ENCODE measurements at regions not wholly inside any gene's neighbourhood (a gene's known extent, or its start where the extent isn't known, plus 50 kb on each side); places are given as distances from the start of the nearest gene placed in this dataset.

GRCh38 chr3:163364717-163365116 lies 1713.6 kb downstream of the SI start:
- no peak for TF ChIP-seq FOXM1 (IDR thresholded peaks at IDR 0.05; ENCODE audit: borderline replicate concordance, low read depth)
- no peak for TF ChIP-seq RAD21 (IDR thresholded peaks at IDR 0.05; ENCODE audit: low read depth)
- no peak for TF ChIP-seq CREB1 (IDR thresholded peaks at IDR 0.05; ENCODE audit: low read depth)
- TF ChIP-seq, protein P1, sequence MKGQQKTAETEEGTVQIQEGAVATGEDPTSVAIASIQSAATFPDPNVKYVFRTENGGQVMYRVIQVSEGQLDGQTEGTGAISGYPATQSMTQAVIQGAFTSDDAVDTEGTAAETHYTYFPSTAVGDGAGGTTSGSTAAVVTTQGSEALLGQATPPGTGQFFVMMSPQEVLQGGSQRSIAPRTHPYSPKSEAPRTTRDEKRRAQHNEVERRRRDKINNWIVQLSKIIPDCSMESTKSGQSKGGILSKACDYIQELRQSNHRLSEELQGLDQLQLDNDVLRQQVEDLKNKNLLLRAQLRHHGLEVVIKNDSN (IDR thresholded peaks at IDR 0.05), result no peak
- no peak for TF ChIP-seq TEAD4 (IDR thresholded peaks at IDR 0.05)
- TF ChIP-seq MAX (IDR thresholded peaks at IDR 0.05), result no peak
- TF ChIP-seq EGR1 (IDR thresholded peaks at IDR 0.05), result no peak
- TF ChIP-seq CEBPB (IDR thresholded peaks at IDR 0.05), result no peak
- no peak for TF ChIP-seq NFIC (IDR thresholded peaks at IDR 0.05)
- no peak for TF ChIP-seq YY1 (IDR thresholded peaks at IDR 0.05; ENCODE audit: low read depth)
- no peak for TF ChIP-seq TCF12 (IDR thresholded peaks at IDR 0.05; ENCODE audit: low read depth)
- TF ChIP-seq REST (IDR thresholded peaks at IDR 0.05; ENCODE audit: low read depth), result no peak
- TF ChIP-seq TAF1 (IDR thresholded peaks at IDR 0.05; ENCODE audit: low read depth), result no peak
- no peak for TF ChIP-seq EP300 (IDR thresholded peaks at IDR 0.05; ENCODE audit: borderline replicate concordance)

DNA sequence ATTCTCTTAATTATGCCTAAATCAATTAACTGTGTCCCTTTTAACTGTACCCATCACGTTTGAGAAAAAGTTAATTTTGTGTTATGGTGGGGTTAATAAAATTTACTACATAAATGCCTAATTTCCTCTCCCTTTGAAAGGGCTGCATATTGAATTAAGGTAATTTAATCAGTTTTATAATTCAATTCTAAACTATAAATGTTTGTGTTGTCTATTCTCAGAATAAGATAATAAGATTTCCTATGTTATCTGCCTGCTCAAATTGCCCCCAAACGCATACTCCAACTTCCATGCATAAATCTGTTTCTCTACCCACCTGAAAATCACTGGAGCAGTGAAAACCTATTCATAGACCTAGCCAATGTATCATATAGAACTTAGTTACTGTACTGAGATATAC lies 1716.1 kb downstream of the SI start:
- TF ChIP-seq CEBPB (IDR thresholded peaks at IDR 0.05) (no peak), EGR1 (IDR thresholded peaks at IDR 0.05) (no peak), MAX (IDR thresholded peaks at IDR 0.05) (no peak), REST (IDR thresholded peaks at IDR 0.05; ENCODE audit: low read depth) (no peak), TEAD4 (IDR thresholded peaks at IDR 0.05) (no peak), CREB1 (IDR thresholded peaks at IDR 0.05; ENCODE audit: low read depth) (no peak), ZBTB7A (IDR thresholded peaks at IDR 0.05; ENCODE audit: low read depth) (no peak), FOXM1 (IDR thresholded peaks at IDR 0.05; ENCODE audit: borderline replicate concordance, low read depth) (no peak)
- TF ChIP-seq, protein P1 (IDR thresholded peaks at IDR 0.05), result no peak

DNA sequence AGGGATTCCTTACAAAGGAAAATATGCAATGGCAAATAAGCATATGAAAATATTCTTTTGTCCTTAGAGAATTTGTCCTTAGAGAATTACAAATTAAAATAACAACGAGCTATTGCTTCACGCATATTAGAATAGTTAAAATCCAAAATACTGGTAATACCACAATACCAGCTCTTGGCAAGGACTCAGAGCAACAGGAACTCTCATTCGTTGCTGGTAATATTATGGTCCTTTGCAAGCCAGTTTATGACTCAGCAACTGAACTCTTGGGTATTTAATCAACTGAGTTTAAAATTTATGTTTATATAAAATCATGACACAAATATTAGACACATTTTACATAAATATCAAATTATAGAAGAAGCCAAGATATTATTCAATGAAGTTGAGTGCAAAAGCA lies 1730.4 kb downstream of the SI start:
- no peak for TF ChIP-seq TEAD4 (IDR thresholded peaks at IDR 0.05)
- no peak for TF ChIP-seq FOXM1 (IDR thresholded peaks at IDR 0.05; ENCODE audit: borderline replicate concordance, low read depth)
- no peak for TF ChIP-seq CEBPB (IDR thresholded peaks at IDR 0.05)
- TF ChIP-seq YY1 (IDR thresholded peaks at IDR 0.05; ENCODE audit: low read depth), result no peak
- TF ChIP-seq EP300 (IDR thresholded peaks at IDR 0.05; ENCODE audit: borderline replicate concordance), result no peak
- TF ChIP-seq REST (IDR thresholded peaks at IDR 0.05; ENCODE audit: low read depth), result no peak

DNA sequence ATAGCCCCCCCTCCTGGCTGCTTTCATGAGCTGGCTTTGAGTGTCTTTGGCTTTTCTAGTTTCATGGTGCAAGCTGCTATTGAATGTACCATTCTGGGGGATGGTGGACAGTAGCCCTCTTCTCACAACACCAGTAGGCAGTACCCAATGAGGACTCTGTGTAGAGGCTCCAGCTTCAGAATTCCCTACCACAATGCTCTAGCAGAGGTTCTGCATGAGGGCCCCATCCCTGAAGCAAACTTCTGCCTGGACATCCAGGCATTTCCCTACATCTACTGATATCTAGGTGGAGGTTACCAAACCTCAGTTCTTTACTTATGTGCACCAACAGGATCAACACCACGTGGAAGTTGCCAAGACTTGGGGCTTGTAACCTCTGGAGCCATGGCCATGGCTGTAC lies 1742.9 kb downstream of the SI start:
- TF ChIP-seq TAF1 (IDR thresholded peaks at IDR 0.05; ENCODE audit: low read depth) (no peak), EP300 (IDR thresholded peaks at IDR 0.05; ENCODE audit: borderline replicate concordance) (no peak), CREB1 (IDR thresholded peaks at IDR 0.05; ENCODE audit: low read depth) (no peak), MAX (IDR thresholded peaks at IDR 0.05) (no peak), TCF12 (IDR thresholded peaks at IDR 0.05; ENCODE audit: low read depth) (no peak), YY1 (IDR thresholded peaks at IDR 0.05; ENCODE audit: low read depth) (no peak), CEBPB (IDR thresholded peaks at IDR 0.05) (no peak), RAD21 (IDR thresholded peaks at IDR 0.05; ENCODE audit: low read depth) (no peak), REST (IDR thresholded peaks at IDR 0.05; ENCODE audit: low read depth) (no peak), FOXM1 (IDR thresholded peaks at IDR 0.05; ENCODE audit: borderline replicate concordance, low read depth) (no peak)
